ENCODE measurements at regions not wholly inside any gene's neighbourhood (a gene's known extent, or its start where the extent isn't known, plus 50 kb on each side); places are given as distances from the start of the nearest gene placed in this dataset.

- no peak for TF ChIP-seq CTCF (IDR thresholded peaks at IDR 0.05)
These were observed 316.3 kb upstream of the LARGE1 start for GRCh38 chr22:34236527-34236926.

- TF ChIP-seq CTCF (IDR thresholded peaks at IDR 0.05): no peak
These were observed 319.1 kb upstream of the LARGE1 start for GRCh38 chr22:34239421-34239820.

GRCh38 chr22:34243023-34243422 is 322.7 kb upstream of the LARGE1 start:
- TF ChIP-seq CTCF (IDR thresholded peaks at IDR 0.05): no peak

GRCh38 chr22:34255042-34255441 is 334.8 kb upstream of the LARGE1 start:
- no peak for TF ChIP-seq CTCF (IDR thresholded peaks at IDR 0.05)

GRCh38 chr22:34278121-34278520 is 357.8 kb upstream of the LARGE1 start:
- TF ChIP-seq CTCF (IDR thresholded peaks at IDR 0.05): no peak

GRCh38 chr22:34281738-34282137 is 361.5 kb upstream of the LARGE1 start:
- no peak for TF ChIP-seq CTCF (IDR thresholded peaks at IDR 0.05)

GRCh38 chr22:34283844-34284243 is 363.6 kb upstream of the LARGE1 start:
- TF ChIP-seq CTCF (IDR thresholded peaks at IDR 0.05): no peak

GRCh38 chr22:34293324-34293723 is 373.0 kb upstream of the LARGE1 start:
- no peak for TF ChIP-seq CTCF (IDR thresholded peaks at IDR 0.05)

Measured in LNCAP (cell line).